Endothelial cell of umbilical vein (primary cell): ENCODE measurements at regions not wholly inside any gene's neighbourhood (a gene's known extent, or its start where the extent isn't known, plus 50 kb on each side); places are given as distances from the start of the nearest gene placed in this dataset.

Experiments used
- BruUV-seq: library from RNA; stranded (reverse); fragments of 400-500 nt; replicated peaks from 2 replicates; lab custom pipeline; 2021; lab: Mats Ljungman, UMichigan
- CTCF ChIA-PET: fragments of 300-600, 350-600 bp; sonication (Branson Sonifier 250); formaldehyde crosslinking; loops from one replicate; lab custom pipeline; 2021; ENCODE audit warnings: antibody characterized with exemption, inconsistent platforms; lab: Charles Lee
- POLR2A ChIA-PET: fragments of 300-600, 350-600 bp; sonication (Branson Sonifier 250); formaldehyde crosslinking; loops from one replicate; lab custom pipeline; 2021; ENCODE audit warnings: antibody characterized with exemption, inconsistent platforms; lab: Charles Lee
- DNase-seq: peaks from one replicate; pipeline ENCODE4 v3.0.0-alpha.2; 2011; ENCODE audit warnings: low read depth, low spot score
- FAIRE-seq: peaks from 2 replicates; lab custom pipeline; 2011; peaks lifted over from hg19 to GRCh38; lab: Jason Lieb, UNC
- H2AFZ ChIP-seq: 2 replicates; pipeline ENCODE4 v1.6.0; 2012; ENCODE audit warnings: low read depth, low read length, control low read depth, inconsistent platforms
- H3K27ac ChIP-seq: 2 replicates; pipeline ENCODE4 v1.5.1; 2011; ENCODE audit warnings: low read depth, mild to moderate bottlenecking, control low read depth, low read length, moderate library complexity; ENCODE audit not compliant: insufficient read depth
- H3K27me3 ChIP-seq, 2 experiments: 2 replicates each; pipeline versions ENCODE4 v1.6.0 to v1.6.1; 2011; ENCODE audit warnings: low read length in 2 of 2, mixed read lengths in 1 of 2; ENCODE audit not compliant: control insufficient read depth in 2 of 2, insufficient read depth in 2 of 2
- H3K36me3 ChIP-seq, 2 experiments: 2 replicates in 1 of 2; 3 replicates in 1 of 2; pipeline ENCODE4 v1.5.1; 2011; ENCODE audit warnings: low read length in 2 of 2, mild to moderate bottlenecking in 1 of 2, moderate library complexity in 1 of 2; ENCODE audit not compliant: control insufficient read depth in 2 of 2, insufficient read depth in 2 of 2; ENCODE audit errors: extremely low read depth in 1 of 2
- H3K4me1 ChIP-seq: 3 replicates; pipeline ENCODE4 v1.5.1; 2011; ENCODE audit warnings: mild to moderate bottlenecking, low read length; ENCODE audit not compliant: control insufficient read depth, insufficient read depth; ENCODE audit errors: extremely low read depth
- H3K4me2 ChIP-seq: 2 replicates; pipeline ENCODE4 v1.6.1; 2011; ENCODE audit warnings: low read length, control low read depth, mixed read lengths; ENCODE audit not compliant: insufficient read depth
- H3K4me3 ChIP-seq, 3 experiments: fragments of 200-600 bp in 1 of 3; sonication (generic), shearing (Covaris generic) in 1 of 3; replicated peaks in 1 of 3; 2 replicates each; pipeline ENCODE4 v1.5.1; 2011 to 2016; ENCODE audit warnings: control low read depth in 3 of 3, low read length in 3 of 3, mild to moderate bottlenecking in 2 of 3, inconsistent platforms in 1 of 3, low read depth in 1 of 3, moderate library complexity in 1 of 3; ENCODE audit not compliant: insufficient read depth in 1 of 3
- H3K79me2 ChIP-seq: 2 replicates; pipeline ENCODE4 v1.6.0; 2012; ENCODE audit warnings: low read length, inconsistent platforms; ENCODE audit not compliant: control insufficient read depth, insufficient read depth
- H3K9ac ChIP-seq: replicated peaks from 2 replicates; pipeline ENCODE3; 2011; ENCODE audit warnings: low read length, control low read depth; ENCODE audit not compliant: insufficient read depth; ENCODE audit errors: extremely low read depth
- H3K9me1 ChIP-seq: replicated peaks from 3 replicates; pipeline ENCODE4 v1.6.0; 2011; ENCODE audit warnings: mild to moderate bottlenecking, low read length; ENCODE audit not compliant: control insufficient read depth, insufficient read depth; ENCODE audit errors: extremely low read depth
- H3K9me3 ChIP-seq: replicated peaks from 2 replicates; pipeline ENCODE4 v1.5.1; 2012; ENCODE audit warnings: low read length, inconsistent platforms; ENCODE audit not compliant: control insufficient read depth, insufficient read depth
- H4K20me1 ChIP-seq: replicated peaks from 2 replicates; pipeline ENCODE3; 2011; ENCODE audit warnings: mild to moderate bottlenecking, low read length; ENCODE audit not compliant: control insufficient read depth, insufficient read depth; ENCODE audit errors: extremely low read depth
- EZH2 ChIP-seq: IDR thresholded peaks from 2 replicates; pipeline ENCODE4 v1.6.1; 2012; ENCODE audit warnings: borderline replicate concordance, low read depth, mild to moderate bottlenecking, moderate library complexity, low read length, inconsistent platforms; ENCODE audit not compliant: severe bottlenecking
- FOS ChIP-seq: IDR thresholded peaks from 2 replicates; pipeline ENCODE4 v1.6.1; 2011; ENCODE audit warnings: mild to moderate bottlenecking, low read length, moderate library complexity, borderline replicate concordance; ENCODE audit not compliant: insufficient read depth
- GATA2 ChIP-seq: IDR thresholded peaks from 2 replicates; pipeline ENCODE4 v1.7.0; 2011; ENCODE audit warnings: low read depth, mild to moderate bottlenecking, moderate library complexity, mixed read lengths, low read length; ENCODE audit not compliant: insufficient read length, insufficient read depth
- JUN ChIP-seq: IDR thresholded peaks from 2 replicates; pipeline ENCODE4 v1.6.1; 2011; ENCODE audit warnings: borderline replicate concordance, low read depth; ENCODE audit not compliant: insufficient read length, insufficient read depth
- MYC ChIP-seq: IDR thresholded peaks from one replicate; pipeline ENCODE4 v1.6.1; 2011; ENCODE audit warnings: mild to moderate bottlenecking, low read depth, low read length
- POLR2A ChIP-seq: IDR thresholded peaks from 2 replicates; pipeline ENCODE4 v1.6.1; 2012; ENCODE audit warnings: low read depth, mild to moderate bottlenecking, control low read depth, low read length
- POLR2AphosphoS5 ChIP-seq: IDR thresholded peaks from 2 replicates; pipeline ENCODE4 v1.6.1; 2012; ENCODE audit warnings: low read depth, mild to moderate bottlenecking, control low read depth, low read length, moderate library complexity; ENCODE audit not compliant: insufficient read depth
- dilution Hi-C: fragments of 300-500 bp; cut with MboI; formaldehyde crosslinking; loops from one replicate; pipeline ENCODE4 v1.15.0; 2019; ENCODE audit warnings: low sequenced_read_pairs; ENCODE audit not compliant: extremely low pct_ligation_motif_present
- intact Hi-C: fragments of 100-400 bp; cut with micrococcal nuclease; formaldehyde crosslinking; loops from one replicate; pipeline ENCODE4 v1.10.0; 2022
- TF ChIP-seq, protein P1 (sequence below): IDR thresholded peaks from 2 replicates; pipeline ENCODE4 v1.6.1; 2011; ENCODE audit not compliant: insufficient read depth, insufficient read length
- TF ChIP-seq, protein P2 (sequence below), 2 donors: IDR thresholded peaks; 1 replicate in 1 of 2; 2 replicates in 1 of 2; pipeline ENCODE4 v1.5.1; 2011; ENCODE audit warnings: low read length in 2 of 2, mild to moderate bottlenecking in 2 of 2, moderate library complexity in 2 of 2, control low read depth in 1 of 2, inconsistent platforms in 1 of 2, low read depth in 1 of 2; ENCODE audit not compliant: insufficient read depth in 1 of 2; ENCODE audit errors: extremely low read depth in 1 of 2

DNA sequence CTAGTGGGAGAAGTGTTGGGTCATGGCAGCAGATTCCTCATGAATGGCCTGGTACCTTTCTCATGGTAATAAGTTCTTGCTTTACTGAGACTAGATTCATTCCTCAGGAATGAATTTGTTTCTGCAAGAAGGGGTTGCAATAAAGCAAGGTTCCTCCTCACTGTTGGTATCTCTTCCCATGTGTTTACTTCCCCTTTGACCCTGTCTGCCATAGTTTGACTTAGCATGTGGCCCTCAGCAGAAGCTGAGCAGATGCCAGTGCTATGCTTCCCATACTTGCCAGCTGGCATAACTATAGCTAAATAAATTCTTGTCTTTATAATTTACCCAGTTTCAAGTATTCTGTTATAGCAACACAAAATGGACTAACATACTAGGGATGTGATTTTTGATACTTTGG lies 163.6 kb upstream of the COL8A1 start:
- dilution Hi-C loops: no loop called here
- intact Hi-C loops: no loop called here
- TF ChIP-seq, protein P1, sequence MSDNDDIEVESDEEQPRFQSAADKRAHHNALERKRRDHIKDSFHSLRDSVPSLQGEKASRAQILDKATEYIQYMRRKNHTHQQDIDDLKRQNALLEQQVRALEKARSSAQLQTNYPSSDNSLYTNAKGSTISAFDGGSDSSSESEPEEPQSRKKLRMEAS: no peak
- TF ChIP-seq FOS (no peak), POLR2A (no peak)
- ChIA-PET CTCF (interaction anchor here (0.8 to 1.2 kb wide), 2 partner anchors 10 to 25 kb away, joined by 3 read pairs; no protein-coding TSS in a partner anchor), POLR2A (no interaction called here)
- no peak for FAIRE-seq
- H3K27me3 ChIP-seq: no peaks in the 10 kb centered on the region
- no peak overlapping the region for H3K27ac ChIP-seq
- no peaks in the 10 kb centered on the region for H4K20me1 ChIP-seq
- no peak for DNase-seq
- no peaks in the 10 kb centered on the region for H3K79me2 ChIP-seq
- H3K9ac ChIP-seq: no peak overlapping the region
- H3K9me3 ChIP-seq: no peaks in the 10 kb centered on the region
- H3K4me3 ChIP-seq: no peak overlapping the region
- H3K36me3 ChIP-seq: no peaks in the 10 kb centered on the region
- H3K4me1 ChIP-seq: no peaks in the 10 kb centered on the region
- no peak overlapping the region for H3K4me2 ChIP-seq
- no TSS peak for BruUV-seq
- H3K9me1 ChIP-seq: no peaks in the 10 kb centered on the region
- no peak overlapping the region for H2AFZ ChIP-seq

DNA sequence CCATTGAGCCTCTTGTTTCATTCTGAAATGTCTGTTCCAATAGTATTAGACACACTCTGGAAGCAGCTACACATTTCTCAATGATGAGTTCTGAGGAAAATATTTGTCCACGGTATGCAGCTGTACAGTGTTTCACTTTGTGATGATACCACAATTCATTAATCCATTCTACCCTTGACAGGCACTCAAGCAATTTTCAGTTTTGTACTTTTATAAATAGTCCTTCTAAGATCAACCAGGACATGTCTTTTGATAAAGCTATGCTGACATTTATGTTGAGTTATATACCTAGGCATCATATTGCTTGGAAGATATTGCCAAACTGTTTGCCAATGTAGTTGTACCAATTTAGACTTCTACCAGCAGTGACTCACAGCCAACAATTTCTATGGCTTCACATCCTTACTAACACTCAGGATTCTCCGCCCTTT lies 165.1 kb upstream of the COL8A1 start:
- H3K9me3 ChIP-seq: no peaks in the 10 kb centered on the region
- H3K27ac ChIP-seq: no peak overlapping the region
- intact Hi-C loops: no loop called here
- no TSS peak for BruUV-seq
- H3K27me3 ChIP-seq: no peaks in the 10 kb centered on the region
- ChIA-PET CTCF (interaction anchor here (1.2 kb wide), 1 partner anchor 9 kb away, joined by 3 read pairs; no protein-coding TSS in a partner anchor), POLR2A (no interaction called here)
- no peaks in the 10 kb centered on the region for H3K9me1 ChIP-seq
- H3K4me3 ChIP-seq: no peak overlapping the region
- no peaks in the 10 kb centered on the region for H3K4me1 ChIP-seq
- H3K36me3 ChIP-seq: no peaks in the 10 kb centered on the region
- H4K20me1 ChIP-seq: no peaks in the 10 kb centered on the region
- DNase-seq: no peak
- H2AFZ ChIP-seq: no peak overlapping the region
- TF ChIP-seq POLR2A (no peak), EZH2 (no peak), GATA2 (no peak), POLR2AphosphoS5 (no peak), MYC (no peak), FOS (no peak), JUN (no peak)
- TF ChIP-seq, protein P2, sequence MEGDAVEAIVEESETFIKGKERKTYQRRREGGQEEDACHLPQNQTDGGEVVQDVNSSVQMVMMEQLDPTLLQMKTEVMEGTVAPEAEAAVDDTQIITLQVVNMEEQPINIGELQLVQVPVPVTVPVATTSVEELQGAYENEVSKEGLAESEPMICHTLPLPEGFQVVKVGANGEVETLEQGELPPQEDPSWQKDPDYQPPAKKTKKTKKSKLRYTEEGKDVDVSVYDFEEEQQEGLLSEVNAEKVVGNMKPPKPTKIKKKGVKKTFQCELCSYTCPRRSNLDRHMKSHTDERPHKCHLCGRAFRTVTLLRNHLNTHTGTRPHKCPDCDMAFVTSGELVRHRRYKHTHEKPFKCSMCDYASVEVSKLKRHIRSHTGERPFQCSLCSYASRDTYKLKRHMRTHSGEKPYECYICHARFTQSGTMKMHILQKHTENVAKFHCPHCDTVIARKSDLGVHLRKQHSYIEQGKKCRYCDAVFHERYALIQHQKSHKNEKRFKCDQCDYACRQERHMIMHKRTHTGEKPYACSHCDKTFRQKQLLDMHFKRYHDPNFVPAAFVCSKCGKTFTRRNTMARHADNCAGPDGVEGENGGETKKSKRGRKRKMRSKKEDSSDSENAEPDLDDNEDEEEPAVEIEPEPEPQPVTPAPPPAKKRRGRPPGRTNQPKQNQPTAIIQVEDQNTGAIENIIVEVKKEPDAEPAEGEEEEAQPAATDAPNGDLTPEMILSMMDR (IDR thresholded peaks at IDR 0.05; ENCODE audit: extremely low read depth in 1 of 2, insufficient read depth in 1 of 2, low read depth in 1 of 2, low read length in 2 of 2): no peak
- TF ChIP-seq, protein P1: no peak
- H3K4me2 ChIP-seq: no peak overlapping the region
- no peak for FAIRE-seq
- H3K9ac ChIP-seq: no peak overlapping the region
- dilution Hi-C loops: no loop called here
- H3K79me2 ChIP-seq: no peaks in the 10 kb centered on the region
